ENCODE measurements at regions not wholly inside any gene's neighbourhood (a gene's known extent, or its start where the extent isn't known, plus 50 kb on each side); places are given as distances from the start of the nearest gene placed in this dataset.

- intact Hi-C loops (cut with micrococcal nuclease; ENCODE audit: unreplicated experiment): loop anchor here (5.0 kb wide), 2 partner anchors 46 to 111 kb away; no protein-coding TSS in a partner anchor
- Mint-ChIP-seq H3K9me3 (ENCODE audit: low read depth, unreplicated experiment) (no peaks in the 10 kb centered on the region), H3K36me3 (ENCODE audit: insufficient read depth, unreplicated experiment) (no peaks in the 10 kb centered on the region), H3K4me3 (ENCODE audit: low read depth, unreplicated experiment) (peak overlapping the region; percentile 25), H3K4me1 (ENCODE audit: low read depth, unreplicated experiment) (peaks cover 41% of the 10 kb centered on the region), H3K27ac (ENCODE audit: unreplicated experiment) (no peak overlapping the region), H3K27me3 (ENCODE audit: unreplicated experiment) (no peaks in the 10 kb centered on the region)
- BruUV-seq (replicated peaks): no TSS peak
- CTCF ChIA-PET: no interaction called here
- TF ChIP-seq CTCF (IDR thresholded peaks at IDR 0.05; ENCODE audit: unreplicated experiment): no peak
- no peak for DNase-seq
These were observed 108.3 kb upstream of the PLEKHA5 start for GRCh38 chr12:19021240-19021639.

- H3K4me1 Mint-ChIP-seq (ENCODE audit: low read depth, unreplicated experiment): peaks cover 41% of the 10 kb centered on the region
- no peaks in the 10 kb centered on the region for H3K36me3 Mint-ChIP-seq (ENCODE audit: insufficient read depth, unreplicated experiment)
- TF ChIP-seq CTCF (IDR thresholded peaks at IDR 0.05; ENCODE audit: unreplicated experiment): no peak
- H3K27ac Mint-ChIP-seq (ENCODE audit: unreplicated experiment): no peak overlapping the region
- no TSS peak for BruUV-seq (replicated peaks)
- H3K27me3 Mint-ChIP-seq (ENCODE audit: unreplicated experiment): no peaks in the 10 kb centered on the region
- peak overlapping the region; percentile 25 for H3K4me3 Mint-ChIP-seq (ENCODE audit: low read depth, unreplicated experiment)
- DNase-seq: no peak
- intact Hi-C loops (cut with micrococcal nuclease; ENCODE audit: unreplicated experiment): loop anchor here (5.0 kb wide), 2 partner anchors 46 to 111 kb away; no protein-coding TSS in a partner anchor
- no peaks in the 10 kb centered on the region for H3K9me3 Mint-ChIP-seq (ENCODE audit: low read depth, unreplicated experiment)
- CTCF ChIA-PET: no interaction called here
These were observed 107.9 kb upstream of the PLEKHA5 start for GRCh38 chr12:19021646-19022045.

- intact Hi-C loops (cut with micrococcal nuclease; ENCODE audit: unreplicated experiment): no loop called here
- Mint-ChIP-seq H3K27ac (ENCODE audit: unreplicated experiment) (no peak overlapping the region), H3K4me1 (ENCODE audit: low read depth, unreplicated experiment) (peaks cover 19% of the 10 kb centered on the region), H3K9me3 (ENCODE audit: low read depth, unreplicated experiment) (no peaks in the 10 kb centered on the region), H3K4me3 (ENCODE audit: low read depth, unreplicated experiment) (no peak overlapping the region), H3K27me3 (ENCODE audit: unreplicated experiment) (no peaks in the 10 kb centered on the region), H3K36me3 (ENCODE audit: insufficient read depth, unreplicated experiment) (no peaks in the 10 kb centered on the region)
- BruUV-seq (replicated peaks): no TSS peak
- no peak for DNase-seq
- no peak for TF ChIP-seq CTCF (IDR thresholded peaks at IDR 0.05; ENCODE audit: unreplicated experiment)
- CTCF ChIA-PET: interaction anchor here (0.6 kb wide), 1 partner anchor 206 kb away, joined by 3 read pairs; no protein-coding TSS in a partner anchor
These were observed 104.0 kb upstream of the PLEKHA5 start for GRCh38 chr12:19025582-19025981.

- Mint-ChIP-seq H3K27ac (ENCODE audit: unreplicated experiment) (no peak overlapping the region), H3K27me3 (ENCODE audit: unreplicated experiment) (no peaks in the 10 kb centered on the region), H3K9me3 (ENCODE audit: low read depth, unreplicated experiment) (no peaks in the 10 kb centered on the region), H3K36me3 (ENCODE audit: insufficient read depth, unreplicated experiment) (no peaks in the 10 kb centered on the region), H3K4me3 (ENCODE audit: low read depth, unreplicated experiment) (no peak overlapping the region), H3K4me1 (ENCODE audit: low read depth, unreplicated experiment) (peaks cover 19% of the 10 kb centered on the region)
- CTCF ChIA-PET: interaction anchor here (0.6 kb wide), 1 partner anchor 206 kb away, joined by 3 read pairs; no protein-coding TSS in a partner anchor
- no peak for DNase-seq
- TF ChIP-seq CTCF (IDR thresholded peaks at IDR 0.05; ENCODE audit: unreplicated experiment): no peak
- intact Hi-C loops (cut with micrococcal nuclease; ENCODE audit: unreplicated experiment): no loop called here
- BruUV-seq (replicated peaks): no TSS peak
These were observed 103.5 kb upstream of the PLEKHA5 start for GRCh38 chr12:19026034-19026433.
